Activated CD8-positive, alpha-beta memory T cell treated with anti-CD3 and anti-CD28 coated beads for 48 hours (primary cell): ENCODE measurements at regions not wholly inside any gene's neighbourhood (a gene's known extent, or its start where the extent isn't known, plus 50 kb on each side); places are given as distances from the start of the nearest gene placed in this dataset.
"Not testable (repeated sequence)": the region's sequence is repeated elsewhere in the genome, so short reads cannot be mapped to it uniquely, and the experiment has no call there.

Experiments used
- DNase-seq, 3 experiments: peaks; one replicate each; pipeline ENCODE4 v3.0.0-alpha.2; 2020; ENCODE audit warnings: low read depth in 2 of 3, low spot score in 2 of 3

- no peak for DNase-seq
These were observed 81.2 kb downstream of the TMEM18 start for GRCh38 chr2:595831-596592.

- no peak for DNase-seq
These were observed 81.9 kb downstream of the TMEM18 start for GRCh38 chr2:595141-595815.

- no peak for DNase-seq
These were observed 82.8 kb downstream of the TMEM18 start for GRCh38 chr2:594297-594949.

DNA sequence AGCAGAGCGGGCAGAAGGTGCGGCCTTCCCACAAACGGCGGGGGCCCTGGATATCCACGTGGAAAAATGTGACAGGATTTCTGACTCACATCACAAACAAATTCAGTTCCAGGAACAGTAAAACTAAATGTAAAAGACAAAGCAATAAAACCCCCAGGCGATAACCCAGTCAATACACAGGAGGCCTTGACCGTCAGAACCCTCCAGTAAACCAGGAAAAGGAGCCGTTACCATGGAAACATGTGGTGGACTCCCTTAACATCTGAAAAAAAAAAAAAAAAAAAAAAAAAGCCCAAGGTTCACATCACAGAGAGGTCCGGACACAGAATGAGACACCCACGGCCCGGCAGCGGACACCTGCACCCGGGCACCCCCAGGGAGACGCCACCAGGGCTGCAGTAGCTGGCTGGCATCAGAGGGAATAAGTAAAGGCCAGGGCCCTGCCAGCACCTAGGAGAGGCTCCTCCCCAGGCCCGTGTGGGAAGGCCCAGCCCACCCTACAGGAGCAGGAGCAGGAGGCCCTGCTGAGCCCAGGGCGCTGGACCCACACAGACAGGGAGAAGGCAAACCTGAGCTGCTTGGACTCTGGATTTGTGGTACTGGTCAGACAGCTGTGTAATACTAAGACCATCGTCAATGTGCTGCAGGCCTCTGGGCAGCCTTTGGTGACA is 83.7 kb downstream of the TMEM18 start:
- no peak for DNase-seq

DNA sequence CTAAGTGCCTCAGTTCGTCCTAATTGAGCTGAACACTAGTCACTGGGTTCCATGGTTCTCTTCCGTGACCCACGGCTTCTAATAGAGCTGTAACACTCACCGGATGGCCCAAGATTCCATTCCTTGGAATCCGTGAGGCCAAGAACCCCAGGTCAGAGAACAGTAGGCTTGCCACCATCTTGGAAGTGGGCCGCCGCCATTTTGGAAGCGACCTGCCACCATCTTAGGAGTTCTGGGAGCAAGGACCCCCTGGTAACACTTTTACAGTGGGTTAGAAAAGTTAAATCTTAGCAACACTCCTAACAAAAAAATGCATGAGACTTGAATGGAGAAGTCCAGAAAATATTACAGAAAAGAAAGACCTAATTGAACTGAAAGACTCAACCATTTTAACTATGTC is 84.5 kb downstream of the TMEM18 start:
- no peak for DNase-seq

DNA sequence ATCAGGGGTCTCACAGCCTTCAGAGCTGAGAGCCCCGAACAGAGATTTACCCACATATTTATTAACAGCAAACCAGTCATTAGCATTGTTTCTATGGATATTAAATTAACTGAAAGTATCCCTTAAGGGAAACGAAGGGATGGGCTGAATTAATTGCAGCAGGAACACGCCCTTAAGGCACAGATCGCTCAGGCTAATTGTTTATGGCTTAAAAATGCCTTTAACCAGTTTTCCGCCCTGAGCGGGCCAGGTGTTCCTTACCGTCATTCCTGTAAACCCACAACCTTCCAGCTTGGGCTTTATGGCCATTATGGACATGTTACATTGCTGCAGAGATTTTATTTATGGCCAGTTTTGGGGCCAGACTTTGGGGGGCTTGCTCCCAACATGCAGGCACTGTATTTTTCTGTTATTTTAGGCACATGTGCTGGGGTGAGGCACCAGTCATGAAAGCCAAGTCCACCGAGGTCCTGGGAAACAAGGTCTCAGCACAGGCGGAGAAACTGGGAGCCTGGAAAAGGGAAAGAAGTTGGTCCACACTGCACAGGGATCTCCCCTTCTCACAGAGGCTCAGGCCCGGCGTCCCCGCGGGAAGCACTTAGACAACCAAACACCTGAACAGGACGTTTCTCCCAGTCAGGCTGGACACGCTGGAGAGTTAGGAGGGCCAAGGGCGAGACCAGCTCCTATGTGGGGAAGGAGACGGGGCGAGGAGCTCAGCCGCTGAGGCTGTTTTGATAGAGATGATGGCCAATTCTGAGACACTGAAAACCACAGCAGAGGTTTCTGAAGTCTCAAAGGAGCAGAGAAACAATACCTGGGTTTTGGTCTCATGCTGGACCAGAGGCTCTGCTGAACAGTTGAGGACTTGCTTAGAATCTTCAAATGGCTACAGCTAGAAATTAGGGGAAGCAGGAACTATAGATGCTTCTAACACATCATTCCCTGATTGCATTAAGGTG is 86.7 kb downstream of the TMEM18 start:
- no peak for DNase-seq

DNA sequence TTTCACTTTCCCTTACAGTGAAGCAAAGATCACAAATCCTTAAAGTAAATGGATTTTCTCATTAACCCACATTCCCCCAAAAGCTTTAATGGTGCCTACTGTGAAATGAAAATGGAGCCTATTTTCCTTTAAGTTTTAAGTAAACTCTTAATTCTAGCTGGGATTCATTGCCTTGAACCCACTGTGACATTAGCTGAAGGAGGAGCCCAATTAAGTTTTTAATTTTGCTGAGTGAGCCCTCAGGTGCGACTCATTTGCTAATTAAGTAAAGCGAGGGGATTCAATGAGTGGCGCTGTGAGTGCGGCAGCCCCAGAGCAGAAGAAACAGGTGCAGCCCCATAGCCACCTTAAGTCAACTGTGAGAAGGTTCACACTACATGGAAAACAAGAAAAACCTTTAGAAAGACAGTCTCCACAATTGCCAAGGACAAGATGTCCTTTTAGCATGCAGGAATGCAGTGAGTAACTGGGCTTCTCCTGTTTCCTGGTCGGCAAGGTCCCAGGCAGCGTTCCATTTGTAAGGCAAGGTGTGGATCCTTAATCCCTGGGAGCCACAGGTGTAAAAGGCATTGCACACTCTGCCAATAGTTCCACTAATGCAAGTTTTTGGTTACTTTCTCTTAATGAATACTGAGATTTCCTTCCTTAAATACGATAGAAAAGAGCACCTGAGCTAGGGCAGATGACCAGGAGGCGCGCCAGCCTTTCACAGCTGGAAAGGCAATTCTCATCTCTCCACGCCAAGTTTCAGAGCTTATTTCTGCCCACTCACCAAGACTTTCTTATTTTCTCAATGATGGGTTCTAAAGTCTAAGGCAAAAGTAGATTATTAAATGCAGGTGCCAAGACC is 87.7 kb downstream of the TMEM18 start:
- DNase-seq: no peak

- DNase-seq: no peak
These were observed 89.0 kb downstream of the TMEM18 start for GRCh38 chr2:588074-588645.

- no peak for DNase-seq
These were observed 89.9 kb downstream of the TMEM18 start for GRCh38 chr2:587087-587960.

- no peak for DNase-seq
These were observed 90.5 kb downstream of the TMEM18 start for GRCh38 chr2:586641-587076.

DNA sequence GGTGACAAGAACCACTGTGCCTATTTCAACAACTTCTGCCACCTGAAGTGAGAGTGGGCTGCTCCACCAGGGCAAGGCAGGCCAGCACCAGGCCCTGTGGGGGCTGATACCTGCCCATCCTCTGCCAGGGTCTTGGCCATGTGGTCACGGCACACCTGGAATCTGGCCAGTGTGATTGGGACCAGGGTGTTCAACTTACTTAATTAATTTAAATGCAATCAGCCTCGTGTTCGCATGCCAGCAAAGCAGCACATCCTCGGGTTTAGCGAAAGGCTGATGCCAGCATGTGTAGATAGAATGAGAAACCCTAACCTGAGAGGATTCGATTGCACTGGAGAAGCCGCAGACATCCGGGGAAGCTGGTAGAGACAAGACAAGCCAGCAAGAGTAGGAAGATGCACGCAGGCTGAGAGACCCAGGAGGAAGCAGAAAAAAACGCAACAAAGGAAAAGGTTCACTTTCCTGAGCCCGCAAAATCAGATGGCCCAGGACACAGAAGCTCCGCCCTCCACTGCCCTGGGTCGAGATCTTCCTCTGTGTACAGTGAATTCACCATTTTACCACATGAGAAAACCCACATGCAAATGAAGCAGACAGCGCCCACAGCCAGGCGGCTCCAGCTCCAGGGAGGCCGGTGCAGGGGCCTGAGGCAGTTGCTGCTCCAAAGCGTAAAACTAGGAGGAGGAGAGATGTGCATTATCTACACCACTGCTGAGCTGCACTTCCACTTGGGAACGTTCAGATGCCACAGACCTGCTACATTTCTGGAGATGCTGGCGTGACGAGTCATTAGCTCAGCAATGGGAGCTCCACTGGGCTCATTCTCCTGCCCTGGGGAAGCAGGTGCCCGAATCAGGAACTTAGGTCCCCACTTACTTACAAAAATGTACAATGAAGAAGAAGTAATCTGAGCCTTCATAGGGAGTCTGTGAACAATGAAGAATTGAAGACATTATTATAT is 92.1 kb downstream of the TMEM18 start:
- peak in 1 of 3 experiments; percentile 17 for DNase-seq

DNA sequence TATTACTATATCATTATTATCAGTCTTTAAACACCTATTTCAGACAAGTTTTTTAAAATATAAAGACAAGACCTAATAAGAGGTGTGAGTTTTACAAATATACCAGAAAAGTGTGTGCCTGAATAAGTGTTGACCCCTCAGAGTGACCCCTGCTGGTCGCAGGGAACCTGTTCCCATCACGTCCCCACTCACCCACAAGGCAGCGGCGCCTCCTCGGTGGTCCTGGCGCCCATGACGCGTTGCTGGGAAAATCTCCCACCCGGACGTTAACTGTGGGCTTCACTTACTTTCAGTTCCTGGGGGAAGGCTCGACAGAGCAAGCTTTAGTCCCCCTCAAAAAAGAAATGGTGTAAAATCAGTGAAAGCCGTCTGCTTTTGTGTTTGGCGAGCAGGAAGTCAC is 93.5 kb downstream of the TMEM18 start:
- no peak for DNase-seq

DNA sequence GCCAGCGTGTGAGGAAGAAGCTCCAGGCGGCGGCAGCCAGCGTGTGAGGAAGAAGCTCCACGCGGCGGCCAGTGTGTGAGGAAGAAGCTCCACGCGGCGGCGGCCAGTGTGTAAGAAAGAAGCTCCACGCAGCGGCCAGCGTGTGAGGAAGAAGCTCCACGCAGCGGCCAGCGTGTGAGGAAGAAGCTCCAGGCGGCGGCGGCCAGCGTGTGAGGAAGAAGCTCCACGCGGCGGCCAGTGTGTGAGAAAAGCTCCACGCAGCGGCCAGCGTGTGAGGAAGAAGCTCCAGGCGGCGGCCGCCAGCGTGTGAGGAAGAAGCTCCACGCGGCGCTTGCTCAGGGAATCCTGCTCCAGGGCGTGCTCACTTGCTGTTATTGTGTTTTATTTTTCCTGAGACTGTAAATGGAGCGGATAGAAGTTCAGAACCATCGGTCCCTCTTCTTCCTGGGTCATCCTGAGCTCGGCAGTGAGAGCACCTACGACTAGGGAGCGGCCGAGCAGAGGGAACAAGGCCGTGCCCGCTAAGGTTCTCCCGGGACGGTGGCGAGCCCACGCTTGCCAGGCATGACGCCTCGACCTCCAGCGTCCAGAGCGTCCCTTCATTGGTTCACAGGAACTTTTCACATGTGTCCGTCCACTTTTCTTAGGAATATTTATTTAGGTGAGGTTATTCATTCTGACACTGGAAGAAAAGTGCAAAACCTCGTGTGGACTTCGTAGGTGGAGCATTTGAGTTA is 94.2 kb downstream of the TMEM18 start:
- DNase-seq: no peak

DNA sequence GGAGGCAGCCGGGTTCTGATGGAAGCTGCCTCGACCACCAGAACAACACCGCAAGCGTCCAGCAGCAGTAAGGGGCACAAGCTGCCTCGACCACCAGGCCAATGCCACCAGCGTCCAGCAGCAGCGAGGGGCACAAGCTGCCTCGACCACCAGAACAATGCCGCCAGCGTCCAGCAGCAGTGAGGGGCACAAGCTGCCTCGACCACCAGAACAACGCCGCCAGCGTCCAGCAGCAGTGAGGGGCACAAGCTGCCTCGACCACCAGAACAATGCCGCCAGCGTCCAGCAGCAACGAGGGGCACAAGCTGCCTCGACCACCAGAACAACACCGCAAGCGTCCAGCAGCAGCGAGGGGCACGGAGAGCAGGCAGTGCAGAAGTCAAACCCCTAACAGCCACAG is 94.9 kb downstream of the TMEM18 start:
- DNase-seq: not testable (repeated sequence)

DNA sequence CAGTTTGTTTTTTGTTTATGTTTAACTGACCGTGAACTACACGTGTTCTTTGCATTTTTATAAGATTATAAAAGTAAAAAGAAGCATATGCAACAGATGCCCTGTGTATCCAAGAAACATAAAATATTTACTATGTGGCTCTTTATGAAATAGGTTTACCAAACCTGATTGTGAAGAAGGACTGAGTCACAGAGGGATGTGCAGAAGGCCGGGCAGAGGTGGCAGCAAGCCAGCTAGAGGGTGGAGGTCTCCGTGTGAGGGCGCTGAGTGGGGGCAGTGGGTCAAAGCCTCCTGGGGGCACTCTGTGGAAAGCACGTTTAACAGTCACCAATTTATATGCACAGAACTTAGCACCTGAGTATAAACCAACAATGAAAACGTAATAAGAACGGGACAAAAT is 97.2 kb downstream of the TMEM18 start:
- no peak for DNase-seq

DNA sequence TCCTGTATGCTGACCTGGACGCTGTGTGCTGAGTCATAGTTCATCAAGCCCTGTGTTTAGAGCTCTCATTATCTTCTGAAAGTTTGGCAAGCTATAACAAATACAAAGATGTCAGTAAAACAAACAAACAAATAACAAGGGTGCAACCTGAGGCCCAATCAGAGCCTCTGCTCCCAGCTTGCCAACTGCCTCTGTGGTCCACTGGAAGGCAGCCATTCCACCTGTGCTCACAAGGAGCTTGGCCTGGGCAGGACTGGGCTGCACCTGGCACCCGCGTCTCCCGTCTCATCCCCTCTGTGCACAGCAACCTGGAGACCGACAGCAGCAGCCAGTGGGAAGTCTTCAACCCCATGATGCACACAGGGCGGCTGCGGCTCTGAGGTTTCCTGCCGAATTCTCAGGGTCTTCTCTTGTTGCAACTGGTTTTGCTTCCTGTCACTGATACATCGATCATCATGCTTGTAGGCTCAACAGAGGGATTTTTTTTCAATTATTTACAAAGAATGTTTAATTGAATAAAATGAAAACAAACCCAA is 97.8 kb downstream of the TMEM18 start:
- no peak for DNase-seq
